Nephron progenitor cell (in vitro differentiated cells): ENCODE measurements at regions not wholly inside any gene's neighbourhood (a gene's known extent, or its start where the extent isn't known, plus 50 kb on each side); places are given as distances from the start of the nearest gene placed in this dataset.
A peak's percentile ranks its signal among the peaks of the same experiment; 100 is the strongest.

Experiments
- DNase-seq: peaks from one replicate; pipeline ENCODE4 v3.0.0; 2021
- H3K27ac Mint-ChIP-seq: 2 replicates; pipeline ENCODE4 v1.8.0; 2021; ENCODE audit warnings: mild to moderate bottlenecking, moderate library complexity, mixed read lengths
- H3K27me3 Mint-ChIP-seq: 2 replicates; pipeline ENCODE4 v1.8.0; 2021; ENCODE audit warnings: mild to moderate bottlenecking, low read depth, mixed read lengths; ENCODE audit not compliant: poor library complexity
- H3K36me3 Mint-ChIP-seq: 2 replicates; pipeline ENCODE4 v1.8.0; 2021; ENCODE audit warnings: low read depth, mixed read lengths
- H3K4me1 Mint-ChIP-seq: 2 replicates; pipeline ENCODE4 v1.8.0; 2021; ENCODE audit warnings: mixed read lengths
- H3K4me3 Mint-ChIP-seq: 2 replicates; pipeline ENCODE4 v1.8.0; 2021; ENCODE audit warnings: mild to moderate bottlenecking, moderate library complexity, mixed read lengths
- H3K9me3 Mint-ChIP-seq: 2 replicates; pipeline ENCODE4 v1.8.0; 2021; ENCODE audit warnings: mild to moderate bottlenecking, moderate library complexity, mixed read lengths
- CTCF ChIP-seq: fragments of 200-600 bp; sonication (generic); IDR thresholded peaks from 2 replicates; pipeline ENCODE4 v1.5.0; 2021; ENCODE audit warnings: antibody characterized with exemption

- peak overlapping the region; percentile 89 for H3K27ac Mint-ChIP-seq
- H3K27me3 Mint-ChIP-seq = no peaks in the 10 kb centered on the region
- TF ChIP-seq CTCF = no peak
- H3K36me3 Mint-ChIP-seq = peaks cover 6% of the 10 kb centered on the region
- H3K4me3 Mint-ChIP-seq = no peak overlapping the region
- H3K4me1 Mint-ChIP-seq = peaks cover 45% of the 10 kb centered on the region
- no peaks in the 10 kb centered on the region for H3K9me3 Mint-ChIP-seq
- no peak for DNase-seq
Measured at GRCh38 chrX:129139837-129140598, 383.3 kb downstream of the SMARCA1 start.

- H3K4me1 Mint-ChIP-seq = peaks cover 20% of the 10 kb centered on the region
- no peaks in the 10 kb centered on the region for H3K27me3 Mint-ChIP-seq
- H3K4me3 Mint-ChIP-seq = no peak overlapping the region
- TF ChIP-seq CTCF = no peak
- H3K9me3 Mint-ChIP-seq = no peaks in the 10 kb centered on the region
- H3K27ac Mint-ChIP-seq = no peak overlapping the region
- DNase-seq = no peak
- no peaks in the 10 kb centered on the region for H3K36me3 Mint-ChIP-seq
Measured at GRCh38 chrX:129125122-129125914, 398.0 kb downstream of the SMARCA1 start.

GRCh38 chrX:129123795-129124194 is 399.5 kb downstream of the SMARCA1 start:
- DNase-seq = no peak
- no peaks in the 10 kb centered on the region for H3K36me3 Mint-ChIP-seq
- no peaks in the 10 kb centered on the region for H3K27me3 Mint-ChIP-seq
- H3K4me1 Mint-ChIP-seq = peaks cover 33% of the 10 kb centered on the region
- TF ChIP-seq CTCF = no peak
- H3K27ac Mint-ChIP-seq = no peak overlapping the region
- H3K9me3 Mint-ChIP-seq = no peaks in the 10 kb centered on the region
- H3K4me3 Mint-ChIP-seq = no peak overlapping the region

GRCh38 chrX:129116676-129117470 is 406.4 kb downstream of the SMARCA1 start:
- H3K36me3 Mint-ChIP-seq = no peaks in the 10 kb centered on the region
- TF ChIP-seq CTCF = no peak
- peaks cover 63% of the 10 kb centered on the region for H3K4me1 Mint-ChIP-seq
- no peaks in the 10 kb centered on the region for H3K27me3 Mint-ChIP-seq
- peak overlapping the region; percentile 23 for H3K27ac Mint-ChIP-seq
- no peaks in the 10 kb centered on the region for H3K9me3 Mint-ChIP-seq
- no peak for DNase-seq
- H3K4me3 Mint-ChIP-seq = no peak overlapping the region

DNA sequence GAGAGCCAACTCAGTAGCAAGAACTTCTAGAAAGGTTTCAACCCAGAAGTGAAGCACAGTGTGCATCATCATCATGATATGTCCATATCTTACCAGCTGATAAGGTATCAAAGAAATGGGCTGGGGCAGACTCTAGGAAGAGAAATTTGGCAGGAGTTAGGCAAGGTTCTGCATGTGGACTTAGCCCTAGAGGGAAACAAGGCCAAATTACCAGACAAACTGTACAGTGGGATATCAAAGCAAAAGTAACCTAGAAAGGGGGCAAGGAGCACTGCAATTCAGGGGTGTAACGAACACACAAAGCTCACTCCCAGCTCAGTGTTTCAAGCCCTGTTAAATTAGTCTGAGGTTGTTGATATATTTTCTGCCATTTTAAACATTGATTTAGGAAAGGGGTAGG is 407.4 kb downstream of the SMARCA1 start:
- TF ChIP-seq CTCF = no peak
- Mint-ChIP-seq H3K27ac (peak overlapping the region; percentile 84), H3K4me3 (no peak overlapping the region), H3K27me3 (no peaks in the 10 kb centered on the region), H3K36me3 (no peaks in the 10 kb centered on the region), H3K9me3 (no peaks in the 10 kb centered on the region), H3K4me1 (peaks cover 70% of the 10 kb centered on the region)
- DNase-seq = no peak
